GM20000 (cell line): ENCODE measurements at regions not wholly inside any gene's neighbourhood (a gene's known extent, or its start where the extent isn't known, plus 50 kb on each side); places are given as distances from the start of the nearest gene placed in this dataset.

Source experiments
- DNase-seq: peaks from one replicate; pipeline ENCODE4 v3.0.0; 2012; ENCODE audit warnings: low spot score
- TF ChIP-seq, protein P1 (sequence below): IDR thresholded peaks from 2 replicates; pipeline ENCODE4 v1.5.1; 2012; ENCODE audit warnings: mild to moderate bottlenecking, control low read depth; ENCODE audit errors: extremely low read depth, missing control alignments

- TF ChIP-seq, protein P1, sequence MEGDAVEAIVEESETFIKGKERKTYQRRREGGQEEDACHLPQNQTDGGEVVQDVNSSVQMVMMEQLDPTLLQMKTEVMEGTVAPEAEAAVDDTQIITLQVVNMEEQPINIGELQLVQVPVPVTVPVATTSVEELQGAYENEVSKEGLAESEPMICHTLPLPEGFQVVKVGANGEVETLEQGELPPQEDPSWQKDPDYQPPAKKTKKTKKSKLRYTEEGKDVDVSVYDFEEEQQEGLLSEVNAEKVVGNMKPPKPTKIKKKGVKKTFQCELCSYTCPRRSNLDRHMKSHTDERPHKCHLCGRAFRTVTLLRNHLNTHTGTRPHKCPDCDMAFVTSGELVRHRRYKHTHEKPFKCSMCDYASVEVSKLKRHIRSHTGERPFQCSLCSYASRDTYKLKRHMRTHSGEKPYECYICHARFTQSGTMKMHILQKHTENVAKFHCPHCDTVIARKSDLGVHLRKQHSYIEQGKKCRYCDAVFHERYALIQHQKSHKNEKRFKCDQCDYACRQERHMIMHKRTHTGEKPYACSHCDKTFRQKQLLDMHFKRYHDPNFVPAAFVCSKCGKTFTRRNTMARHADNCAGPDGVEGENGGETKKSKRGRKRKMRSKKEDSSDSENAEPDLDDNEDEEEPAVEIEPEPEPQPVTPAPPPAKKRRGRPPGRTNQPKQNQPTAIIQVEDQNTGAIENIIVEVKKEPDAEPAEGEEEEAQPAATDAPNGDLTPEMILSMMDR, result no peak
- DNase-seq, result no peak
These were observed 651.6 kb upstream of the CAMK1G start for GRCh38 chr1:208931936-208932335.

- TF ChIP-seq, protein P1, result no peak
- DNase-seq, result no peak
These were observed 649.5 kb upstream of the CAMK1G start for GRCh38 chr1:208933984-208934525.

GRCh38 chr1:208934933-208935332, 648.6 kb upstream of the CAMK1G start:
- no peak for DNase-seq
- TF ChIP-seq, protein P1, result no peak

DNA sequence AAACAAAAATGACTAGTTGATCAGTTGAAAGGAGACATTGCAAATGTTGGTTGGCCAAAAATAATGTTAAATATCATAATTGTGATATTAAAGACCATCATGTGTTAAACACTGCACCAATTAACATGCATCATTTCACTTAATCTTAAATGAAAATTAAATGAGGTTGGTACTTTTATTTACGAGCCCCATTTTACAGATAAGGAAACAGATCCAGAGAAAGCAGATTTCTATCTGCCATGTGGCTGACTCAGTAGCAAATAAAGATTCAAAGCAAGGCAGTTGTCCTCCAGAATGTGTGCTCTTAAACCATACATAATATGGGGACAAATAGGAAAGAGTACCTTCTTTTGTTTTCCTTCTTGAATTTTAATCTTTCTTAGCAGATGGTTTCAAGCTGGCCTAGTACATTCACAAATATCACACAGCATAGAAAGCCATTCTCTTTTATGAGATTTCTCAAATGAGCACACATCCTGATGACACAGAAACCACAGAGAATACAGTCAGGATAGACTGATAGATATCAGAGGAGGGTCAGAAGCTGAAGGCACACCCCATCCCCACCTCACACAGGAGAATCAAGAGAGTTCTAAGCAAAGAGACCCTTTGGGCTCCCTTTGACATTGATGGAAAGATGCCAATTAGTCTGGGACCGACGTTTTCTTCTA, 647.9 kb upstream of the CAMK1G start:
- TF ChIP-seq, protein P1, result no peak
- DNase-seq, result no peak

GRCh38 chr1:208939537-208940085, 643.9 kb upstream of the CAMK1G start:
- DNase-seq, result no peak
- TF ChIP-seq, protein P1, result no peak

- TF ChIP-seq, protein P1, result no peak
- no peak for DNase-seq
These were observed 641.0 kb upstream of the CAMK1G start for GRCh38 chr1:208942394-208943130.

GRCh38 chr1:208943291-208943690, 640.2 kb upstream of the CAMK1G start:
- no peak for DNase-seq
- TF ChIP-seq, protein P1, result no peak
